ENCODE measurements at regions not wholly inside any gene's neighbourhood (a gene's known extent, or its start where the extent isn't known, plus 50 kb on each side); places are given as distances from the start of the nearest gene placed in this dataset.
"Not testable (repeated sequence)": the region's sequence is repeated elsewhere in the genome, so short reads cannot be mapped to it uniquely, and the experiment has no call there.

GRCh38 chr4:106541253-106541652 lies 172.7 kb upstream of the GIMD1 start:
- no peak for DNase-seq (ENCODE audit: low spot score in 2 of 2)
- no peaks in the 10 kb centered on the region for H3K4me1 ChIP-seq
- TF ChIP-seq, protein P1, sequence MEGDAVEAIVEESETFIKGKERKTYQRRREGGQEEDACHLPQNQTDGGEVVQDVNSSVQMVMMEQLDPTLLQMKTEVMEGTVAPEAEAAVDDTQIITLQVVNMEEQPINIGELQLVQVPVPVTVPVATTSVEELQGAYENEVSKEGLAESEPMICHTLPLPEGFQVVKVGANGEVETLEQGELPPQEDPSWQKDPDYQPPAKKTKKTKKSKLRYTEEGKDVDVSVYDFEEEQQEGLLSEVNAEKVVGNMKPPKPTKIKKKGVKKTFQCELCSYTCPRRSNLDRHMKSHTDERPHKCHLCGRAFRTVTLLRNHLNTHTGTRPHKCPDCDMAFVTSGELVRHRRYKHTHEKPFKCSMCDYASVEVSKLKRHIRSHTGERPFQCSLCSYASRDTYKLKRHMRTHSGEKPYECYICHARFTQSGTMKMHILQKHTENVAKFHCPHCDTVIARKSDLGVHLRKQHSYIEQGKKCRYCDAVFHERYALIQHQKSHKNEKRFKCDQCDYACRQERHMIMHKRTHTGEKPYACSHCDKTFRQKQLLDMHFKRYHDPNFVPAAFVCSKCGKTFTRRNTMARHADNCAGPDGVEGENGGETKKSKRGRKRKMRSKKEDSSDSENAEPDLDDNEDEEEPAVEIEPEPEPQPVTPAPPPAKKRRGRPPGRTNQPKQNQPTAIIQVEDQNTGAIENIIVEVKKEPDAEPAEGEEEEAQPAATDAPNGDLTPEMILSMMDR (IDR thresholded peaks at IDR 0.05): no peak
- TF ChIP-seq EP300 (IDR thresholded peaks at IDR 0.05): no peak
- no peak for TF ChIP-seq POLR2A (IDR thresholded peaks at IDR 0.05)
- TF ChIP-seq POLR2AphosphoS5 (IDR thresholded peaks at IDR 0.05): no peak
- no peaks in the 10 kb centered on the region for H3K27me3 ChIP-seq
- no peaks in the 10 kb centered on the region for H3K9me3 ChIP-seq
- H3K4me3 ChIP-seq: no peak overlapping the region
- WGBS: 67% methylated on average over 2 of the region's 2 CpGs
- H3K27ac ChIP-seq: no peak overlapping the region
- H3K36me3 ChIP-seq: no peaks in the 10 kb centered on the region

DNA sequence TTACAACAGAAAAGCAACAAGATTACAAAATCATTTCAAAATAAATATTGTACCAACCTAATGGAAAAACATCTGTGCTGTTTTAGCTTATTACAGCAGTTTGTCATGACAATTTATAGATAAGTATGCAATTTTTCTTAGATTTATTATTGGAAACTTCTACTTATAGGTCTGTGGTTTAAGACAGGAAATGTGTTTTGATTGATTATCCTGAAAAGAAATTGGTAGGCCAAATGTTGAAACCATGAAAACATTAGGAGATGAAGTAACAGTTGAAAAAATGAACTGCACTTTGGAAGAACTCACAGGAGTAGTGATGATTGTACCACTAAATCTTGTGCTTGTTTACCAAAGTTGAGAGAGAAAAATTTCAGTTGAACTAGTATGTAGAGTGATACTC lies 162.2 kb upstream of the GIMD1 start:
- Histone ChIP-seq H3K27ac (no peak overlapping the region), H3K27me3 (no peaks in the 10 kb centered on the region), H3K36me3 (no peaks in the 10 kb centered on the region), H3K4me3 (no peak overlapping the region), H3K4me1 (no peaks in the 10 kb centered on the region), H3K9me3 (no peaks in the 10 kb centered on the region)
- no peak for DNase-seq (ENCODE audit: low spot score in 2 of 2)
- TF ChIP-seq POLR2AphosphoS5 (IDR thresholded peaks at IDR 0.05) (no peak), POLR2A (IDR thresholded peaks at IDR 0.05) (no peak), EP300 (IDR thresholded peaks at IDR 0.05) (no peak)
- TF ChIP-seq, protein P1 (IDR thresholded peaks at IDR 0.05): no peak

GRCh38 chr4:106530024-106530361 lies 161.4 kb upstream of the GIMD1 start:
- Histone ChIP-seq H3K9me3 (no peaks in the 10 kb centered on the region), H3K27me3 (no peaks in the 10 kb centered on the region), H3K36me3 (no peaks in the 10 kb centered on the region), H3K27ac (no peak overlapping the region), H3K4me1 (no peaks in the 10 kb centered on the region), H3K4me3 (no peak overlapping the region)
- no peak for DNase-seq (ENCODE audit: low spot score in 2 of 2)
- TF ChIP-seq, protein P1 (IDR thresholded peaks at IDR 0.05): no peak
- no peak for TF ChIP-seq POLR2AphosphoS5 (IDR thresholded peaks at IDR 0.05)
- TF ChIP-seq EP300 (IDR thresholded peaks at IDR 0.05): no peak
- no peak for TF ChIP-seq POLR2A (IDR thresholded peaks at IDR 0.05)
- whole genome bisulfite sequencing: 78% methylated on average over 1 of the region's 1 CpG

DNA sequence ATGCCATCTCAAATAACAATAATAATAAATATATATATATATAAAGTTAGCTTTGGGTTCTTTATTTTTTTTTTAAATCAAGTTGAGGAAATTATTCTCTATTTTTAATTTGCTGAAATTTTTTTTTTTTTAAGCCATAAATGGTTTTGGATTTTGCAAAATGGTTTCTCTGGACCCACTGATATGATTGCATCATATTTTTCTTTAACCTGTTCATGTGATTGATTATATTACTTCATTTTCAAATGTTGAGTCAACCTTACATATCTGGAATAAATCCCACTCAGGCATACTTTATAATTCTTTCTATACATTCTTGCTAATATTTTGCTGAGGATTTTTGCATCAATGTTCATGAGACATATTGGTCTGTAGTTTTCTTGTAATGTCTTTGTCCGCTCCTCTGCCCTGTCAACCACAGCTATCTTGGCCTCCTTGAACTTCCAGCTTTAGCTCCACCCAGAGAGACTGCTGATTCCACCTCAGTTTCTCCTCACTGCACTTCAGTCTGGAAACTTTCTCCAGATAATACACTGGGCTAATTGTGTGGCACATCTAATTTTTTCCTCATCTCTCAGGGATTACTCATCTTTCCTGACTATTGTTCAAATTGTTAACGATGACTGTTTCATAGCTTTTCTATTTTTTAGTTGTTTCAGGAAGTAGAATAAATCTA lies 160.9 kb upstream of the GIMD1 start:
- DNase-seq (ENCODE audit: low spot score in 2 of 2): no peak
- H3K9me3 ChIP-seq: no peaks in the 10 kb centered on the region
- H3K27me3 ChIP-seq: no peaks in the 10 kb centered on the region
- TF ChIP-seq POLR2A (IDR thresholded peaks at IDR 0.05) (no peak), POLR2AphosphoS5 (IDR thresholded peaks at IDR 0.05) (no peak), EP300 (IDR thresholded peaks at IDR 0.05) (no peak)
- TF ChIP-seq, protein P1 (IDR thresholded peaks at IDR 0.05): no peak
- H3K36me3 ChIP-seq: no peaks in the 10 kb centered on the region
- no peak overlapping the region for H3K27ac ChIP-seq
- WGBS: 80% methylated on average over 2 of the region's 2 CpGs
- no peak overlapping the region for H3K4me3 ChIP-seq
- H3K4me1 ChIP-seq: no peaks in the 10 kb centered on the region

DNA sequence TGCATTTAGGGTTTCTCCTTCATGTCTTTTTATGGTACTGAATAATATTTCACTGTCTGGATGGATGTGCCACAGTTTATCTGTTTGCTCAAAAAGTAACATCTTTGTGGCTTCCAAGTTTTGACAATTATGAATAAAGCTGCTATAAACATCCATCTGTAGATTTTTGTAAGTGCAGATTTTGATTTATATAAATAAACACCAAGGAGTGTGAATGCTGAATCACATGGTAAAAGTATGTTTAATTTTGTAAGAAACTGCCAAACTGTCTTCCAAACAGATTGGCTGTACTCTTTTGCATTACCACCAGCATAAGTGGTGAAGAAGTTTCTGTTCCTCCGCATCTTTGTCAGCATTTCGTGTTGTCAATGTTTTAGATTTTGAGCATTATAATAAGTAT lies 158.7 kb upstream of the GIMD1 start:
- no peak overlapping the region for H3K27ac ChIP-seq
- no peaks in the 10 kb centered on the region for H3K36me3 ChIP-seq
- WGBS: 87% methylated on average over 2 of the region's 2 CpGs
- DNase-seq (ENCODE audit: low spot score in 2 of 2): no peak
- TF ChIP-seq POLR2A (IDR thresholded peaks at IDR 0.05) (no peak), POLR2AphosphoS5 (IDR thresholded peaks at IDR 0.05) (no peak), EP300 (IDR thresholded peaks at IDR 0.05) (no peak)
- TF ChIP-seq, protein P1 (IDR thresholded peaks at IDR 0.05): no peak
- no peaks in the 10 kb centered on the region for H3K4me1 ChIP-seq
- H3K9me3 ChIP-seq: no peaks in the 10 kb centered on the region
- no peaks in the 10 kb centered on the region for H3K27me3 ChIP-seq
- no peak overlapping the region for H3K4me3 ChIP-seq

DNA sequence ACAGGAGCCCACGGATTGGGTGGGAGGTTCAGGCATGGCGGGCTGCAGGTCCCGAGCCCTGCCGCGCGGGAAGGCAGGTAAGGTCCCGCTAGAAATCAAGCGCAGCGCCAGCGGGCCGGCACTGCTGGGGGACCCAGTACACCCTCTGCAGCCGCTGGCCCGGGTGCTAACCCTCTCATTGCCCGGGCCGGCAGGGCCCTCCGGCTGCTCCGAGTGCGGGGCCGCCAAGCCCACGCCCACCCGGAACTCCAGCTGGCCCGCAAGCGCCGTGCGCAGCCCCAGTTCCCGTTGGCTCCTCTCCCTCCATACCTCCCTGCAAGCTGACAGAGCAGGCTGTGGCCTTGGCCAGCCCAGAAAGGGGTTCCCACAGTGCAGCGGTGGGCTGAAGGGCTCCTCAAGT lies 156.8 kb upstream of the GIMD1 start:
- not testable (repeated sequence) for H3K4me1 ChIP-seq; H3K4me3 ChIP-seq; H3K27me3 ChIP-seq; DNase-seq (ENCODE audit: low spot score in 2 of 2); H3K9me3 ChIP-seq; H3K27ac ChIP-seq; H3K36me3 ChIP-seq
- 100% methylated on average over 1 of the region's 27 CpGs for WGBS

DNA sequence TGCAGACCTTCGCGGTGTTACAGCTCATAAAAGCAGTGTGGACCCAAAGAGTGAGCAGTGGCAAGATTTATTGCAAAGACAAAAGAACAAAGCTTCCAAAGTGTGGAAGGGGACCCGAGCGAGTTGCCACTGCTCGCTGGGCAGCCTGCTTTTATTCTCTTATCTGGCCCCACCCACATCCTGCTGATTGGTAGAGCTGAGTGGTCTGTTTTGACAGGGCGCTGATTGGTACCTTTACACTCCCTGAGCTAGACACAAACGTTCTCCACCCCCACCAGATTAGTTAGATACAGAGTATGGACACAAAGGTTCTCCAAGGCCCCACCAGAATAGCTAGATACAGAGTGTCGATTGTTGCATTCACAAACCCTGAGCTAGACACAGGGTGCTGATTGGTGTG lies 156.2 kb upstream of the GIMD1 start:
- not testable (repeated sequence) for H3K4me3 ChIP-seq; H3K27ac ChIP-seq; H3K4me1 ChIP-seq; DNase-seq (ENCODE audit: low spot score in 2 of 2); H3K36me3 ChIP-seq; H3K27me3 ChIP-seq; H3K9me3 ChIP-seq
- WGBS: 96% methylated on average over 8 of the region's 8 CpGs

All from suprapubic skin (tissue), 4 donors.